SK-N-MC (cell line): ENCODE measurements at regions not wholly inside any gene's neighbourhood (a gene's known extent, or its start where the extent isn't known, plus 50 kb on each side); places are given as distances from the start of the nearest gene placed in this dataset.

ENCODE experiments used
- EZH2 ChIP-seq: fragments of 200-600 bp; sonication (generic); IDR thresholded peaks from one replicate; pipeline ENCODE4 v1.6.1; 2017; ENCODE audit warnings: antibody characterized with exemption
- POLR2AphosphoS5 ChIP-seq: IDR thresholded peaks from 2 replicates; pipeline ENCODE4 v1.6.1; 2012; ENCODE audit warnings: mild to moderate bottlenecking, low read depth, low read length, borderline replicate concordance

GRCh38 chr4:32824336-32824735 is 2104.2 kb downstream of the PCDH7 start:
- TF ChIP-seq EZH2 (no peak), POLR2AphosphoS5 (no peak)
